ENCODE measurements at regions not wholly inside any gene's neighbourhood (a gene's known extent, or its start where the extent isn't known, plus 50 kb on each side); places are given as distances from the start of the nearest gene placed in this dataset.

- Histone ChIP-seq H3K27ac (ENCODE audit: low read length) (no peak overlapping the region), H3K36me3 (ENCODE audit: control insufficient read depth in 1 of 2, insufficient read depth in 2 of 2, low read length in 2 of 2) (no peaks in the 10 kb centered on the region), H3K4me1 (ENCODE audit: control insufficient read depth in 1 of 2, insufficient read depth in 2 of 2, low read length in 2 of 2) (no peaks in the 10 kb centered on the region), H3K4me3 (ENCODE audit: low read depth in 1 of 2, low read length in 2 of 2) (no peak overlapping the region), H3K27me3 (ENCODE audit: low read depth, low read length) (no peaks in the 10 kb centered on the region), H3K9me3 (ENCODE audit: control insufficient read depth in 1 of 2, low read length in 2 of 2) (peaks cover 0 to 7% of the 10 kb centered on the region in 2 donors)
Measured at GRCh38 chr3:72421126-72421525, 427.1 kb downstream of the SHQ1 start.

DNA sequence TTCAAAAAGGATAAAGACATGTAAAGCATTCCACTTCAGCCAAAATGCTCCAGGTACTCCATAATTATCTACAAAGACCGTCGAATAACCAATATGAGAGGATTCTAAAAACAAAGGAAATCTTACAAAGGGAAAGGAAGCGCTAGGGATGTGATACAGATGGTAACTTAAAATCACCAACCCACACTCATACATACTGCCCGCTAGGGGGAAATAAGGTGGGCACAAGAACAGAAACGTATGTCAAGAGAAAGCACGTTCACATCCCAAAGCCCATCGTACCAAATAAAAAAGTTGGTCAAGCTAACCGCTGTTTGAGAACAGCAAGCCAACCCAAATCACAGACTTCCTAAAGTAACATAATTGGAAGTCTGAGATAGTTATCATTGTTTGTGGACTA lies 429.4 kb downstream of the SHQ1 start:
- no peaks in the 10 kb centered on the region for H3K36me3 ChIP-seq (ENCODE audit: control insufficient read depth in 1 of 2, insufficient read depth in 2 of 2, low read length in 2 of 2)
- H3K9me3 ChIP-seq (ENCODE audit: control insufficient read depth in 1 of 2, low read length in 2 of 2), result peaks cover 0 to 7% of the 10 kb centered on the region in 2 donors
- H3K4me3 ChIP-seq (ENCODE audit: low read depth in 1 of 2, low read length in 2 of 2), result no peak overlapping the region
- no peaks in the 10 kb centered on the region for H3K4me1 ChIP-seq (ENCODE audit: control insufficient read depth in 1 of 2, insufficient read depth in 2 of 2, low read length in 2 of 2)
- H3K27me3 ChIP-seq (ENCODE audit: low read depth, low read length), result no peaks in the 10 kb centered on the region
- H3K27ac ChIP-seq (ENCODE audit: low read length), result no peak overlapping the region

- Histone ChIP-seq H3K36me3 (ENCODE audit: control insufficient read depth in 1 of 2, insufficient read depth in 2 of 2, low read length in 2 of 2) (no peaks in the 10 kb centered on the region), H3K4me3 (ENCODE audit: low read depth in 1 of 2, low read length in 2 of 2) (no peak overlapping the region), H3K27me3 (ENCODE audit: low read depth, low read length) (no peaks in the 10 kb centered on the region), H3K27ac (ENCODE audit: low read length) (no peak overlapping the region), H3K9me3 (ENCODE audit: control insufficient read depth in 1 of 2, low read length in 2 of 2) (peaks cover 0 to 7% of the 10 kb centered on the region in 2 donors), H3K4me1 (ENCODE audit: control insufficient read depth in 1 of 2, insufficient read depth in 2 of 2, low read length in 2 of 2) (no peaks in the 10 kb centered on the region)
Measured at GRCh38 chr3:72418244-72418643, 430.0 kb downstream of the SHQ1 start.

DNA sequence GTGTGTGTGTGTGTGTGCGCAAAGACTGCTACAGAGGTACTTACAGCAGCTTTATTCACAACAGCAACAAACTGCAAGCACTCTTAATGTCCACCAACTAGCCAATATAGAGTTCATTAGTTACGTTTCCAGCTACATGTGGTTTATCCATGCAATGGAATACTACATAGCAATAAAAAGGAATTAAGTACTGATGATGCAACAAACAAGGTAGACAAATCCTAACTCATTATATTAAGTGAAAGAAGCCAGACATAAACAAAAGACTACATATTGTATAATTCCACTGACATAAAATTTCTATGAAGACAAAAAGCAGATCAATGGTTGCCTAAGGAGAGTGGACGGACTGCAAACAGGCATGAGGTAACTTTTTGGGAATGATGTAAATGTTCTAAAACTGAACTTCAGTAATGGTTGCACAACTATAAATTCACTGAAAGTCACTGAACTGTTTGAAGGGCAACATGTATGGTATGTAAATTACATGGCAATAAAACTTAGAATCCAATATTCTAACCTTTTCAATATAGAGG lies 433.7 kb downstream of the SHQ1 start:
- no peak overlapping the region for H3K27ac ChIP-seq (ENCODE audit: low read length)
- no peaks in the 10 kb centered on the region for H3K27me3 ChIP-seq (ENCODE audit: low read depth, low read length)
- no peaks in the 10 kb centered on the region for H3K9me3 ChIP-seq (ENCODE audit: control insufficient read depth in 1 of 2, low read length in 2 of 2)
- peaks cover 12 to 25% of the 10 kb centered on the region in 2 donors for H3K4me1 ChIP-seq (ENCODE audit: control insufficient read depth in 1 of 2, insufficient read depth in 2 of 2, low read length in 2 of 2)
- H3K36me3 ChIP-seq (ENCODE audit: control insufficient read depth in 1 of 2, insufficient read depth in 2 of 2, low read length in 2 of 2), result no peaks in the 10 kb centered on the region
- H3K4me3 ChIP-seq (ENCODE audit: low read depth in 1 of 2, low read length in 2 of 2), result no peak overlapping the region

DNA sequence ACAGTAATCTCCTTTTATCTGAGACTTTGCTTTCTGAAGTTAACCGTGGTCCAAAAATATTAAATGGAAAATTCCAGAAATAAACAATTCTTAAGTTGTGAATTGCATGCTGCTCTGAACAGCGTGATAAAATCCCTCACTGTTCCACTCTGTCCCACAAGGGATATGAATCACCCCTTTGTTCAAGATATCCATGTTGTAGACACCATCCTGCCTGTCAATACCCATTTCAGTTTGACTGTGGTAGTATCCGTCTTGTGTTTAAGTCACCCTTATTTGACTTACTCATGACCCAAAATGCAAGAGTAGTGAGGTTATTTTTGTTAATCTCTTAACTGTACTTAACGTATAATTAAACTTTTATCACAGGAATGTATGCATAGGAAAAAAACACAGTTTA lies 435.0 kb downstream of the SHQ1 start:
- peaks cover 12 to 35% of the 10 kb centered on the region in 2 donors for H3K4me1 ChIP-seq (ENCODE audit: control insufficient read depth in 1 of 2, insufficient read depth in 2 of 2, low read length in 2 of 2)
- no peaks in the 10 kb centered on the region for H3K9me3 ChIP-seq (ENCODE audit: control insufficient read depth in 1 of 2, low read length in 2 of 2)
- H3K4me3 ChIP-seq (ENCODE audit: low read depth in 1 of 2, low read length in 2 of 2), result no peak overlapping the region
- no peaks in the 10 kb centered on the region for H3K27me3 ChIP-seq (ENCODE audit: low read depth, low read length)
- H3K36me3 ChIP-seq (ENCODE audit: control insufficient read depth in 1 of 2, insufficient read depth in 2 of 2, low read length in 2 of 2), result no peaks in the 10 kb centered on the region
- no peak overlapping the region for H3K27ac ChIP-seq (ENCODE audit: low read length)

GRCh38 chr3:72412340-72412956 lies 435.8 kb downstream of the SHQ1 start:
- H3K27me3 ChIP-seq (ENCODE audit: low read depth, low read length), result no peaks in the 10 kb centered on the region
- no peak overlapping the region for H3K4me3 ChIP-seq (ENCODE audit: low read depth in 1 of 2, low read length in 2 of 2)
- no peak overlapping the region for H3K27ac ChIP-seq (ENCODE audit: low read length)
- peaks cover 12 to 43% of the 10 kb centered on the region in 2 donors for H3K4me1 ChIP-seq (ENCODE audit: control insufficient read depth in 1 of 2, insufficient read depth in 2 of 2, low read length in 2 of 2)
- no peaks in the 10 kb centered on the region for H3K36me3 ChIP-seq (ENCODE audit: control insufficient read depth in 1 of 2, insufficient read depth in 2 of 2, low read length in 2 of 2)
- H3K9me3 ChIP-seq (ENCODE audit: control insufficient read depth in 1 of 2, low read length in 2 of 2), result no peaks in the 10 kb centered on the region

DNA sequence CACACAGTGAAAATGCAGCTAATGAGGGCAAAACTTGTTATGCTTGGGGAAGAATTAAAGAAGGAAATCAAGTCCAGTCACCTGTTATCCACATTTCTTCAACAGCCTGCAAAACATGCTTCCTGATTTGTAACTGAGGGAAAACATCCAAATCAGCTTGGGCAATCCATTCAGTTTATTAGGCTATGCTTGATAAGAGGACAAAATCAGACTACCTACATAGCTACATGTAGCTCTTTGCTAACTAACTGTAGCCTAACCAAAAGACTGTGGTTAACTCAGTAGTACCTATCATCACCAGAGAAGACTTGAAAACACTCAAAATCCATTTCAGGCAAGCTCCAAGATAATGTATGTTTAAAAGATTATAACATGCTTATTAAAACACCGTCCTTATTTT lies 436.4 kb downstream of the SHQ1 start:
- Histone ChIP-seq H3K27ac (ENCODE audit: low read length) (no peak overlapping the region), H3K9me3 (ENCODE audit: control insufficient read depth in 1 of 2, low read length in 2 of 2) (no peaks in the 10 kb centered on the region), H3K27me3 (ENCODE audit: low read depth, low read length) (no peaks in the 10 kb centered on the region), H3K4me3 (ENCODE audit: low read depth in 1 of 2, low read length in 2 of 2) (no peak overlapping the region), H3K4me1 (ENCODE audit: control insufficient read depth in 1 of 2, insufficient read depth in 2 of 2, low read length in 2 of 2) (peaks cover 12 to 44% of the 10 kb centered on the region in 2 donors), H3K36me3 (ENCODE audit: control insufficient read depth in 1 of 2, insufficient read depth in 2 of 2, low read length in 2 of 2) (no peaks in the 10 kb centered on the region)

DNA sequence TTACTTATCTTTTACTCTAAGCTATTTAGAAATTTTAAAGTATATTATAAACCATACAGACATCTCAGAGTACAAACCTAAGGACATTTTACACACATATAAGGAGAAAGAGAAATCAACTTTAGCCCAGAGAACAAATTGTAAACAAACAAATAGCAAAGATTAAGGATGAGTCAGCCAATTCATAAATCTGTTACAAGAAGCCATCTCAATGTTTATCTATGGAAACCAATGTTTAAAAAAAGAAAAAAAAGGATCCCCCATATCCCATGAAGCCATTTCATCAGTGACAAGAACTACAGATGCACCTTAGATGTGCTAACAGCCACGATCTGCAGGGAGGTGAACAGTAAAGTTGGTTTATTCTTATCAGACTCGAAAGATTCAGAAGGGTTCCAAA lies 437.1 kb downstream of the SHQ1 start:
- Histone ChIP-seq H3K27me3 (ENCODE audit: low read depth, low read length) (no peaks in the 10 kb centered on the region), H3K27ac (ENCODE audit: low read length) (no peak overlapping the region), H3K4me1 (ENCODE audit: control insufficient read depth in 1 of 2, insufficient read depth in 2 of 2, low read length in 2 of 2) (peaks cover 12 to 51% of the 10 kb centered on the region in 2 donors), H3K9me3 (ENCODE audit: control insufficient read depth in 1 of 2, low read length in 2 of 2) (no peaks in the 10 kb centered on the region), H3K36me3 (ENCODE audit: control insufficient read depth in 1 of 2, insufficient read depth in 2 of 2, low read length in 2 of 2) (no peaks in the 10 kb centered on the region), H3K4me3 (ENCODE audit: low read depth in 1 of 2, low read length in 2 of 2) (no peak overlapping the region)

DNA sequence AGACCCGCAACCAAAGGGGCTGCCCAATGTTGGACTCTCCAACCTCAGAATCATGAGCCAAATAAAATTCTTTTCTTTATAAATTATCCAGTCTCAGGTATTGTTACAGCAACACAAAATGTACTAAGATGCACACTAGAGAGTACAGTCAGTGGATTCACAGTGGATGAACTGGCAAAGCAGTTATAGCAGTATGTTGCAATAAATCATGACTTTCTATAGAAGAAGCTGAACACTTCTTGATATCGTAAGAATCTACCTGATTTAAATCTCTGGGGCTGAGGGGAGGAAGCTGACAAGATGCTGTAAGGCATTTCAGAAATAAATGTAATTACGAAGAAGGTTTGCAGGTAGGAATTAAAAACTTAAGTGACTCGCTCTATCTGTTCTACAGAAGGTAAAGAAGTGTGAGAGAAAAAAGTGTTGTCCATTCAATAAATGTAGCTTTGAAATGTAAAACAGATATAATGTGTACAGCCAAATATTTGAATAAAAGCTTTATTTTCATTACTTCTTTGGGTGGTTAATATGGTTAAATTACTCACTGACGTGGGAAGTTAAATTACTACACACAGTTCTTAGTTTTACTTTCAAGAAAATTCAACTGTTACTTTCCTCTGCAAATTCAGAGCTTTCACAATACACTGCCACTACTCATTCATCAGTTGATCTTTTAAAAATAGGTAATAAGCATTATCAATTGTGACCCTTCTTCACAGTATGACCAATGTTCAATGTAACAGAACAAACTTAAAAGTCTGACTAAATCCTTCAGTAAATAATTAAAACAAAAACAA lies 439.1 kb downstream of the SHQ1 start:
- Histone ChIP-seq H3K27me3 (ENCODE audit: low read depth, low read length) (no peaks in the 10 kb centered on the region), H3K9me3 (ENCODE audit: control insufficient read depth in 1 of 2, low read length in 2 of 2) (no peaks in the 10 kb centered on the region), H3K27ac (ENCODE audit: low read length) (no peak overlapping the region), H3K4me3 (ENCODE audit: low read depth in 1 of 2, low read length in 2 of 2) (no peak overlapping the region), H3K36me3 (ENCODE audit: control insufficient read depth in 1 of 2, insufficient read depth in 2 of 2, low read length in 2 of 2) (no peaks in the 10 kb centered on the region), H3K4me1 (ENCODE audit: control insufficient read depth in 1 of 2, insufficient read depth in 2 of 2, low read length in 2 of 2) (peaks cover 12 to 60% of the 10 kb centered on the region in 2 donors)

- H3K4me1 ChIP-seq (ENCODE audit: control insufficient read depth in 1 of 2, insufficient read depth in 2 of 2, low read length in 2 of 2), result peaks cover 12 to 72% of the 10 kb centered on the region in 2 donors
- no peak overlapping the region for H3K27ac ChIP-seq (ENCODE audit: low read length)
Measured at GRCh38 chr3:72407766-72408165, 440.5 kb downstream of the SHQ1 start.

GRCh38 chr3:72405943-72406566 lies 442.2 kb downstream of the SHQ1 start:
- no peaks in the 10 kb centered on the region for H3K9me3 ChIP-seq (ENCODE audit: control insufficient read depth in 1 of 2, low read length in 2 of 2)
- H3K27me3 ChIP-seq (ENCODE audit: low read depth, low read length), result no peaks in the 10 kb centered on the region
- H3K4me3 ChIP-seq (ENCODE audit: low read depth in 1 of 2, low read length in 2 of 2), result no peak overlapping the region
- peaks cover 0 to 55% of the 10 kb centered on the region in 2 donors for H3K4me1 ChIP-seq (ENCODE audit: control insufficient read depth in 1 of 2, insufficient read depth in 2 of 2, low read length in 2 of 2)
- no peaks in the 10 kb centered on the region for H3K36me3 ChIP-seq (ENCODE audit: control insufficient read depth in 1 of 2, insufficient read depth in 2 of 2, low read length in 2 of 2)
- no peak overlapping the region for H3K27ac ChIP-seq (ENCODE audit: low read length)

More at GRCh38 chr3:72407766-72408165, 440.5 kb downstream of the SHQ1 start:
- Histone ChIP-seq H3K36me3 (ENCODE audit: control insufficient read depth in 1 of 2, insufficient read depth in 2 of 2, low read length in 2 of 2) (no peaks in the 10 kb centered on the region), H3K27me3 (ENCODE audit: low read depth, low read length) (no peaks in the 10 kb centered on the region), H3K4me3 (ENCODE audit: low read depth in 1 of 2, low read length in 2 of 2) (no peak overlapping the region), H3K9me3 (ENCODE audit: control insufficient read depth in 1 of 2, low read length in 2 of 2) (no peaks in the 10 kb centered on the region)
